ENCODE measurements at regions not wholly inside any gene's neighbourhood (a gene's known extent, or its start where the extent isn't known, plus 50 kb on each side); places are given as distances from the start of the nearest gene placed in this dataset.

DNA sequence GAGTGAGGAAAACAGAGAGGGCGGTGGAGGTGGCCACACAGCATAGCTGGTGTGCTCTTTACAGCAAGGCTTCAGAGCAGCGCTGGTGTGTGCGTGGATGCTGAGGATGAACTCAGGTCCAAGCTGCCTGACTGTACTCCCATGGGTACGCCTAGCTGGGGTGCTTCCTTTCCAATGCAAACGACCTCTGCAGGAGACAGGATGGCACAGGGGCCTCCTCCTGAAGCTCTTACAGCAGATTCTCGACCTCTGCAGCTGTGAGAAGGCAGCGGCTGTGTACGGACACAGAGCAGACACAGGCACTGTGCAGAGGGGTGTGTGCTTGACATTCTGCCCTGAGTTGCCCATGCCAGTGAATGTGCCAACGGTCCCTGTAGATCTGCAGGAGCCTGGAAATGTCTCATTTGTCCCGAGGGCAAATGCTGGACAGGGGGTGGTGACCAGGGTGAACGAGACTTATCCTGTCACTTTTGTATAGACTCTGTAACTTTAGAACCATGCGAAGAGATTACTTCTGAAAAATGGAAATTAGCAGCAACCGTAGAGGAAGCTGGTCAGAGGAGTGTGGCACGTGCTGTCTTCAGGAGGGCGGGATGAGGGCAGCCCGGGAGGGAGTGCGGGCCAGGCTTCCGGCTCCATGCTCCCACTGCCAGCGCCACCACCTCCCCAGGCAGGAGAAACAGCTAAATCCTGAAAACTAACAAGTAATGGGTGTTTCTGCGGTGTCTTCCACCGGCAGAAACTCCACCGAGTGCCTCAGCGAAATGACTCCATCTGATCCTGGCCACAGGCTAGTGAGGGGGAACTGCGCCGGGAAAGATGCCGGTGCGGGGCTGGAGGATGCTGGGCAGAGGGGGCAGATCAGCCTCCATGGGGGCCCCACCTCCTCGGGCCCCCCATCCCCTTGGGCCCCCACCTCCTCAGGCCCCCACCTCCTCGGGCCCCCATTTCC lies 120.9 kb upstream of the RPS6KA2 start:
- no peak for DNase-seq

DNA sequence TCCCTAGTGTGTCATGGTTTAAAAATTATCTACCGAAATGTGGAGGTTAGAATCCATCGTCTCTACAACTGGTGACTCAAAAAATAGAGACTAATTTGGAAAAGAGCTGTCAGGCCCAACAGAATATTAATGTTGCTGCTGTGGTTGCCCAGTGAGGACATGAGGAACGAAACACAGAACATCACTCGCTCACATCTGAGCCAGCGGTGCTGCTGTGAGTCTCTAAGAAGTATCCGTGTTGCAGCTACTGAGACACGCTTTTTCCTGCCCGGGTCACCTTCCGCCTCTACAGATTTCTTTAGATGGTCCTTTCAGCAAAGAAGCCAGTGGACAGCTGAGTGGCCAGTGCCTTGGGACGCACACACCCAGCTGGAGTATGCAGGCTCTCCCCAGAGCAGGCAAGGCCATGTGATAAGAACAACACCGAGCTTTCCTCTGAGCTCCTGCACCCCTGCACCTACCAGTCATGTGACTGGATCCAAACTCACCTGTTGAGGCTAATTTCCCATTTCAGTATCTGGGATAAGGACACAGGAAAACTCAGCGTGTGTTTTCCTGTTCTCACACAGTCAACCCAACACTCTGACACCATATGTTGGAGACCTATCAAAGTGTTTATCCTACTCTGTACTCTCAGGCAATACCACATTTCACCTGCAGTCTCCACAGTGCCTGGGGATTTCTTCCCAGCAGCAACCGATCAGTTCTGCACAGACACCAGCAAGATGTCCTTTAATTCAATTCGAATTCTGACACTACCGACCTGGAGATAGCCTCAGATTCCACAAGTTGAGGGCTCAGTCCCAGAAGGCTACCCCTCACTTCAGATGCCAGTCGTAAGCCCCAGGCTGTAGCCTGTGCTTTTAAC lies 119.0 kb upstream of the RPS6KA2 start:
- DNase-seq: no peak

DNA sequence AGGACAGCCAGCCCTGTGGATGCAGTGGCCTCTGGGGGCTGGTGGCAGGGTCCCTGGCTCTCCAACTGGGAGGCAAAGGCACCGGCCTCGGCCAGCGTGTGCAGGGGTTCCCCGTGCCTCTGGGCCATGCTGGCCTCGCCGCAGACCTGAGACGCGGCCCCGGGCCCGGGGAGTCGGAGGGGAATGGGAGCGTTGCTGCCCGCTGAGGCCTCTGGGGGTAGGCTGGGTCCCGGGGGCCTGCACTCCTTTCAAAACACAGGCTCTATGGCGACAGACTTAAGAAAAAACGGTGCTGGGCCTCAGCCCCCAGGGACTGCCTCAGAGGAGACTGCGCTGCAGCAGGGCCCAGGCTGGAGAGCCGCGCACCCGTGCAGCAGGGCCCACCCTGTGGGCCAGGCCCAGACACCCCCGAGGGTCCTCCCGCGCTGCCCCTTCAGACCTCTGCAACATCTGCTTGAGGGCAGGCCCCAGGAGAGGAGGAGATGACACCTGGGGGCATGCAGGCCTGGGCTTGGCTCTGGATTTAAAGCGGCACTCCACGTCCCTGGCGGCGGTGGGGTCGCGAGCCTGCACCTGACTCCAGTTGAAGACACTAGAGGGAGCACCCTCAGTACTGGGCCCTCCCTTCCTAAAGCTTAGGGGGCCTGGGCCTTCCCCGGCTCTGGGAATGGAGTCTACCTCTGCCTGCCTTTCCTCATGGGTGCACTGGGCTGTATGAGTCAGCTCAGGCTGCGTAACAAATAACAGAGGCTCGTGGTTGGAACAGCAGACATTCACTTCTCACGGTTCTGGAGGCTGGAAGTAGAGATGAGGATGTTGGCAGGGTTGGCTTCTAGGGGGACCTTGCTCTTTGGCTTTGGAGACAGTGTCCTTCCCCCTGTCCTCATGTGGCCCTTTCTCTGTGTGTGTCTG lies 117.4 kb upstream of the RPS6KA2 start:
- DNase-seq: no peak

DNA sequence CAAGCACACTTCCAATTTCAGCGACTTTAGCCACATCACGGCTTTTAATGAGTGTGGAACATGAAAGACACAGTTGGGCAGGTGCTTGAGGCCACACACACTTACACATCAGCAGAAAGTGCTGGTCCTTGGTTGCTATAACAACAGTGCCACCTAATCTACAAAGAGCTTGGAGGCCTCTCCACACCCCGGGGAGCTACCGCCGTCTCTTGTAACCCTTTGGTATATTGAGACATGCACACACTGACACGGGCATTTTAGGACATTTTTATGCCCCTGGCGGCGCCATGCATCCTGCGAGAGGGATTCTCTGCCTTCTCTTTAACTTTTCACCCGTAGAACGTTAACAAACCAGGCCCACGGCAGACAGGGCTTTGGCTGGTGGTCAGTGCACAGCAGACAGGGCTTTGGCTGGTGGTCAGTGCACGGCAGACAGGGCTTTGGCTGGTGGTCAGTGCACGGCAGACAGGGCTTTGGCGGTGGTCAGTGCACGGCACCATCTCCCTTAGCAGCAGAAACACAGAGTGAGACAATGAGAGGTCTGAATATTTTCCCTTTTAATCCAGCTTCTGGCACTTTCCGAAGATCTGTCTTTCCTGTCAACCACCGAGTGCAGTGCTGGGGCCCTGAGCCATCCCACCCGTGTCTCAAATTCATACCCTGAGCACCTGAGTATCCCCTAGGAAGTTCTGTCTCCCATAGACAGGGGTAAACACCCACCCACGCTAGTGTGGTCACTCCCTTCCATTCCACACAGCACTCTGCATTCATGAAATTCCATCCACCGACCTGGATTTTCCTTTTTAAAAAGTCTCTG lies 116.6 kb upstream of the RPS6KA2 start:
- no peak for DNase-seq

DNA sequence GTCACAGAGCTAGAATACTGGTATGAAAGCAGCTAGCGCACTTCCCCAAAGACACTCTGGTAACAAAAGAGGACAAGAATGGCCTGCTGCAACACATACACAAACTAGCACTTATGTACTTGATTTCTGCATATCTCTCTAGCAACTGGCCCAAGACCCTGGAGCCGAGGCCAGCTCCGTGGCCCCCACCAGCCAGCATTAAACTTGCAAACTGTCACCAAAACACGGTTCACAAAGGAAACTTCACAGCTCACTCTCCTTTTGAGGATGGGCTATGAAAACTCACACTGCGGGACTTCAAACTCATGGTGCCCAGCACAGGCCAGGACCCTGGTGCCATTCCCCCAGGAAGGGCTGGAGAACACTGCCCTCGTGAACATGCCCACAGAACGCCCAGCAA lies 115.9 kb upstream of the RPS6KA2 start:
- DNase-seq: no peak

DNA sequence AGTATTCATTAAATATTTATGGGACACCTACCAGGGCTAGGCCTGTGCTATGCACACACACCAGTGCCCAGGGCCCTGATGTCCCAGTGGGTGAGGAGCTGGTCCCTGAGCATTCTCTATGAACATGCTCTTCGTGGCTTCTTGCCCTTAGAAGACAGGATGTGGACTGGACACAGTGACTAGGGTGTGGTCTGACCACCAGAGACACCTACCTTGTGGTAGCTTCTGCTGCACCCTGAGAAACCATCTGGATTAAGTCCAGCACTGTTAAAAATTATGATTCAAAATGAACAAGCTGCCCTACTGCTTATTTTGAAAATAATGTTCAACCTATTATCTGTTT lies 112.9 kb upstream of the RPS6KA2 start:
- DNase-seq: no peak

DNA sequence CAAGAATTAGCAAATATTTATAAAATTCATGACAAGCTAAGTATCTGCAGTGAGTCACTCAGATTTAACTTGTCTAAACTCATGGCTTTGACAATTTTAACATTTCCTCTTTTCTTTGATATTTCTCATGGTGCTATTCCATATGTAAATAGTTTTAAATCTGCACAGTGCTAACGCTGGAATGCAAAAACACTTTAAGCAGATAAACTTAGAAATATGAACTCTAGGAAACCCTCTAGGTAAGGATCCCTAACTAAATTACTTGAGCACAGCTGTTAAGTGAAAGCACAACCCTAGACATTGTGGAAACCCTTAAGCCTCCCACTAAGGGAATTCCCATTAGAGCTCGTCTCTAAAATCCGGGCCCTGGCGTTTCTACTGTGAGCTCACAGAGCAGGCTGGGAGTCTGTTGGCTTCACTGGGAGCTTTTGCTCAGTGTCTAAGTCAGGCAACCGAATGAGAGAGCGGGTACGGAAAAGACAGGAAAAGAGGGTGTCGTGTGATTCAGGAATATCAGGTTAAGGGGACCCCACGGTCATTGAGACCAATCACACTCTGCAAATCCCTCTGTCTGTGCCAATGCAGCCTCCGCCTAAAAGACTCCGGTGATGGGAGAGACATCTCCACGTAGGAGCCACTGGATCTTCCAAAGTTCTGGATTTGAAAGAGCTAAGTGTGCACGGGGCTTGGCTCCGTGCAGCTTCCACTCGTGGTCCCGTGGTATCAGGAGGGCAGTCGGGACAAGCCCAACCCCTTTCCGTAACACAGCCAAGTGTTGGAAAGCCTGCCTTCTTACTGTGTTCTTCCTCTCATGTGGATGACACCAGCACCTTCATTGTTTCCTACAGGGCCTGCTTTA lies 112.3 kb upstream of the RPS6KA2 start:
- DNase-seq: no peak

DNA sequence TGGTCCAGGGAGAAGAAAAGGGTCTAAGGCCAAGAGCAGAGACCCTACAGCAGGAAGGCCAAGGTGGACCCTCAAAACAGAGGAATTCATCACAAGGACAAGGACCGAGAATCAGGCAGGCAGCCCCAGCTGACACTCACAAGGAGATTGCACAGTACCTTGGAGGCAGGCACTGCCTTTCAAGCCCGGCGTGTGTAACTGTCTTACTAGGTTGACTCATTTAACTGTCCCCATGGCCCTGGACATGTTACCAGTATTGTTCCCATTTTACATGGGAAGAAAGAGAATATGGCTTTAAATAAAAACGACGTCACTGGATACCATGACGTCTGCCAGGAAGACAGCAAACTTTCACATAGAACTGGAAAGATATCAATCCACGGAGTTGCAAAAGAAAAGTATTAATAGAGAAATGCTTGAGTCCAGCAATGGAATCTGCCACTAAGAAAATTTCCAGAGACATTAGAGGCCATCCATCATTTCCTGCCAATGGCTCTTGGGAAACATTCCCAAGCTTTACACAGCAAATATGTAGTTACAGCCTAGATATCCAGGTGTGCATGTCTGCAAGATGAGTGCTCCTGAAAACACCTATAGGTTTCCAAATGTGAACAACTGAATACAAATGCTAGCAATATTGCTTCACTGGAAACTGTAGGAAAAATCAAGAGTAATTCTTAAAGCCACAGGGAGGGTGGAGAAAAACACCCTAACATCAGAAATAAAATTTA lies 111.5 kb upstream of the RPS6KA2 start:
- no peak for DNase-seq

DNA sequence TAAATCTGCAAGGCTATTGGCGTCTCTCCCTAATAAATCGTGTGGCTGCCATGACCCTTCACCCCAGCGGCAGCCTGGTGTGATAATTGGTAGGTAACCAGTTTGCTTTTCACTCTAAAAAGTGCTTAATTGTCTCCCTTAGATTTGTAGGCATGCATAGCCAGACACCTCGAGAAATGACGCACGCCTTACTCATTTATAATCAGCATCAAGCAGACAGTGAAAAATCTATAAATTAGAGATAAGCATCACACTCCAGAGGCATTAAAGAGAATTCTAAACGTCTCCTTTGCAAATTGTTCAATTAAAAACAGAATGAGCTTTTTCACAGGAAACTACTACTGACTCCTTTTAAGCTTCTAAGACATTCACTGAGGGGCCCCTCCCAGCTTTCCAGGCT lies 110.2 kb upstream of the RPS6KA2 start:
- DNase-seq: no peak

DNA sequence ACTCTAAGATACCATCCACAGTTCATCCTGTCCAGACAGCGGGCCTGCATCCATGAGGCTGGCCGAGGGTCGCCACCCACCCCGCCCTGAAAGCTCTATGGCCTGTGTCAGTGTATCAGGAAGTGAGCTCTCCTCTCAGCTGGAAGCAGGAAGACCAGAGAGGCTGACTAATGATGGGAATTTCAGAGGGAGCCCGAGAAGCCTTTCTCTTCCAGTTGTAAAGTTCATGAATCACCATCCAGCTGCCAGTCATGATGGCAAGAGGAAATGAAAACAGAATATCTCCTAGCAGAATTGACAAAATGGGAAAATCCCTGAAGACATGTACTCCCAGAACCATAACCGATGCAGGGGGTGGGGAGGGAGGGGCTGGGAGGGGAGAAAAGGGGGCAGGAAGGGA lies 109.6 kb upstream of the RPS6KA2 start:
- DNase-seq: no peak

DNA sequence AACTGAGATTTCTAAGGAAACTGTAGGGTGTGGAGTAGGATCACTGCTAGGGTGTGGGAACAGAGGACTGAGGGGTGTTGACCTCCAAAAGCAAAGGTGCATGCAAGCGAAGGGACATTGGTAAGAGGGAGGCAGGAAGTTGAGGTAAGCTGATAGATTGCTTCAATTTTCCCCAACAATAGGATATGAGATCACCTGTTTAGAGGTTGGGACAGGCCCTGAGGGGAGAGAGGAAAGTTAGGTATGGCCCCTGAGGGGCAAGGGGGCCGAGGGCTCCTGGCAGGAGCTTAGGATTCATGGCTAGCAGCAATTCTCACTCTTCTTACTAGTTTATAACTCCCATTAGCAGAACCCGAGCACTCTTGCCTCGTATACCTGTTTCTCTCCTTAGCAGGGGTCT lies 106.8 kb upstream of the RPS6KA2 start:
- no peak for DNase-seq

DNA sequence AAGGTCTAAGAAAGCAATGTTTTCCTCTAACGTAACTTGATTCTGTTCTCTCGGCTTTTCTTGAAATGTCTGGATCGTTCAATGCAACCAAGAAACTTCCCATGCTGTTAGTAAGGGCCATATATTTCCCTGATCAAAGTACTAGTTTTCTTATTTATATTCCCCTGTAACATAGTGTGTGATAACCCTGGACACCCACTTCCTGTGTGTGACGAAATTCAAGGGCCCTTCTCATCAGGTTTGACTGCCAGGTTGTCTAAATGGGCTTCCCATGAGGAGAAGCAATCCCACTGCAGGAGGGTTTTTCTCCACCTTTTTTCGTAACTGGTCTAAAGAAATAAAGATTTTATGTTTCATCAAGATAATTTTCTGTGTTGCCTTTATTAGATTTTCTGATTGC lies 102.6 kb upstream of the RPS6KA2 start:
- DNase-seq: no peak

DNA sequence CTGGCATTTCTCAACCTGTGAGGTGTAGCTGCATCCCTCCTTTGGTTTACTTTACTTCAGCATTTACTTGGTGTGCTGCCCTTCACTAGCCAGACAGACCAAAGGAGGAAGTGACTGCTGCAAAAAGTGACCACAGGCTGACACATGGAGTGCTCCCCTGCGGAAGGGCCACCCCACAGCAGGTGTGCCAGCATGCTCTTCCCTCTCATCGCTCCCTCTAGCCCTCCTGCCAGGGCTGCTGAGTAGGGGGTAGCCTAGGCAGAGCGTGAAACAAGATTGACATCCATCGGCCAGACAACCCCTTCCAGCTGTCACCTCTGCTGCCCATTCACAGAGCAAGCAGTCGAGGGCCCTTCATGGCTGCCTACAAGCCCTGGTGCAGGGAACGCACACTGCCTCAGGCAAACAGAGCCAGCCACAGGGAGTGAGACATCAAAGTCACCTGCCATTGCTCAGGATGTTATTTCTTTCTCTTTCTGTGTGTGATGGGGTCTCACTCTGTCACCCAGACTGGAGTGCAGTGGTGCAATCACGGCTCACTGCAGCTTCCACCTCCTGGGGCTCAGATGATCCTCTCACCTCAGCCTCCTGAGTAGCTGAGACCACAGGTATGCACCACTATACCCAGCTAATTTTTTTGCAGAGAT lies 102.0 kb upstream of the RPS6KA2 start:
- no peak for DNase-seq

DNA sequence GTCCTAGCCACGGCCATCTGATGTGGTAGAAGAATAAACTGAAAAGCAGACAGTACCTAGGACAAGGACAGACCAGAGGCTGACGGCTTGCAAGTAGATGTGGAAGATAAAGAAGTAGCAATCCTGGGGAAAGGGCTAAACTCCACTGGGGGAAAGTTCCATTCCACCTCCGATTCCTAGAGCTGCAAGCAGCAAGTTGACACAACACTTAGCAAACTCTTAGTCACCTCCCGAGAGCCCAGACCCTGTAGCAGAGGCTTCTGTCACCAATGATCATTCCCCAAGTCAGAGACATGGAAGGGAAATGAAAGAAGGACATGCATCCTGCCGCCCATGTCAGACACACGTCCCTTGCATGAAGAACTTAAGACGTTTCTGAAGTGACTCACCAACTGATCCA lies 99.2 kb upstream of the RPS6KA2 start:
- DNase-seq: no peak

DNA sequence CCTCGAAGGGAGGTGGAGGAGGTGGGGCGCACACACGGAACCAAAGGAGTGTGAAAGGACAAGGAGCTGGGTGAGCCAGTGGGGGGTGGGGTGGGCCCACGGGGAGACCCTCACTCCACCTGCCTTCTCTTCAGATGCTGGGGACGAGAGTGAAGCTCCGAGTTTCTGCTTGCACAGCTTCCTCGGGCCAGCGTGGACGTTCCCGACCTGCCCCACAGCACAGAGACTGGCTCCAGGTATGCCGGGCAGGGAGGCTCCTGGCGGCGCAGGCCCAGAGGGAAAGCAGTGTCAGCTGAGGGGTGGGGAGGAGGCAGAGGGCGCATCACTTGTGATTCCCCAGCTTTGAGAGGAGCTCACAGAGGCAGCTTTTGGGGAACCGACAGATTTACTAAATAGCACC lies 98.5 kb upstream of the RPS6KA2 start:
- DNase-seq: no peak

DNA sequence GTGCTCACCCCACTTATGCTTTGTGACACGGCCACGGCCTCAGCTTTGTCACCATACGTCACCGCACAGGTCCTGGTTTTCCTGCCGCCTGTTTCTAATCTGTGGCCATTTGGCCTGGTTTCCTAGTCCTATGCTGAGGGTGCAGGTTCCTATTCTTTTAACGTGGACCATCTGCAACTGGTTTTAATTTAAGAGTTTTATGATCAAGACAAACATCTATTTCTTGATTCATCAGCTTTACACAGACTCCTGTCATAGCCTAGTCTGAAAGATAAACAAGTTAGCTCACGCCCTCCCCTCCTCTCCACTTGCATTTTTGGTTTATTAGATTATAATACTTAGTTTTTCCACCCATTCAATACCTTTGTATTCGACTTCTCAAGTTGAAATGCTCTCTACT lies 97.5 kb upstream of the RPS6KA2 start:
- no peak for DNase-seq

DNA sequence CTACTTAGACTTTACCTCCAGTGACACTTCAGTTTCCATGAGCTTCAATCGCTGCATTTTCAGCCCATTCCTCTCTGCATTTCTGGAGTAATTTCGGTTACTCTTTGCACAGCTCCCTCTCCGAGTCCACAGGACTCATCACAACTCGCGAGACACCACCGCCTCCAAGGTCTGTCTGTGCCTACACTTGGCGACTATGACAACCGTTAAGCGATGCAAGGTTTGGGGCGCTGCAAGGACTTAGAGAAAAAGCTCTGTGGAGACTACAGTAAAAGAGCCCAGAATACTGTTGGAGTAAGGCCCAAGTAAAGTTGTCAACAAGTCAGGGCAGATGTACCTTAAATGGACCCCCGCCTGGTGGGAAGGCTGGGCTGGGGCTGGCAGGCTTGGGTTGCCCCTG lies 95.7 kb upstream of the RPS6KA2 start:
- no peak for DNase-seq

DNA sequence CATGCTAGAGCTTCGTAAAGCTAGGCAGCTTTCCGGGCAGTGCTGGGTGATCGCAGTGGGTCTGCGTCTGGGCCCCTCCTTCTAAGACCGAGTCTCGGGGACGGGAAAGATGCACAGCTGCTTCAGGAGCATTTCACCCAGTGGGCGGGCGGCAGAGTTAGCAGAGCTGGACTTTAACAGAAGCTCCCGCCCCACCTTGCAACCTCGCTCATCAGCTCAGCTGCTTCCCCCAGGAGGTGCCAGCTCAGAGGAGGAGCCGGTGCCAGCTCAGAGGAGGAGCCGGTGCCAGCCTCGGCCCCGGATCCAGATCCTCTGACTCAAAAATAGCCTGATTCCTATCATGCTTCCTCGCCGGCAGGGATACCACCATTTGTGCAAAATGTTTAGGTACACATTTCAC lies 94.5 kb upstream of the RPS6KA2 start:
- DNase-seq: no peak

DNA sequence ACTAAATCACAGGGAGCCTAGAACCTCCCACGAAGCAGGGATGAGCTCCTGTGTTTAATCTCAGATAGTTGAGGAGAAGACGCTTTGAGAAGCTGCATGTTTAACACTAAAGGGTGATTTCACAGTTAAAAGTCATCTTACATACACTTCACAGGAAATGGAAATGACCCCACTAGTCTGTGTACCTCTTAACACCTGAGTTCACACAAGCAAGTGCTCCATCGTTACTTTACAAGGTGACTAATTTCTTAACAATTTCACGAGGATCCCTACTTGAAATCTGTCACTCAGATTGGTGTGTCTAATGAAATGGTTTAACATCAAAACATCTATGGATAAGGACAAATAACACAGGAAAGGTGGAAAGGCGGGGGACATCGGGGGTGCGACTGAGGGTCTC lies 93.8 kb upstream of the RPS6KA2 start:
- no peak for DNase-seq

DNA sequence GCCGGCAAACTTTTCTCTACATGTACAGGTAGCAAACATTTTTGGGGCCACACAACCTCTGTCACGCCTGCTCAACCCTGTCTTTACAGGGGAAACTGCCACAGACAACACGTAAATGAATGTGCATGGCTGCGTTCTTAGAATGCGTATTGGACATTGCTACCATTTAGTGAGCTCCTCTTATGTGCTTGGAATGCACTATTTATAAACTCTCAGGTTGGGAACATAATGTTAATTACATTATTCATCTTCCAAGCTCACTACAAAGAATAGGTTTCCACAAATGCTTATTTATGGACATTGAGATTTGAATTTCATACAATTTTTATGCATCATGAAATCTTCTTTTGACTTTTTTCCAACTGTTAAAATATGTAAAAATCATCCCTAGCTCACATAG lies 92.0 kb upstream of the RPS6KA2 start:
- DNase-seq: no peak

All from activated CD4-positive, alpha-beta T cell treated with anti-CD3 and anti-CD28 coated beads for 4 hours (primary cell).